Thyroid gland (tissue), 4 donors: ENCODE measurements at regions not wholly inside any gene's neighbourhood (a gene's known extent, or its start where the extent isn't known, plus 50 kb on each side); places are given as distances from the start of the nearest gene placed in this dataset.

Experiments used
- POLR2A ChIP-seq, 2 donors: fragments of 450-650 bp; IDR thresholded peaks; one replicate each; pipeline ENCODE4 v1.6.1; 2017; ENCODE audit warnings: antibody characterized with exemption in 2 of 2, mild to moderate bottlenecking in 2 of 2, moderate library complexity in 1 of 2
- TF ChIP-seq, protein P1 (sequence below), 6 experiments: fragments of 200-600 bp in 3 of 6; fragments of 450-650 bp in 3 of 6; sonication (generic) in 3 of 6; IDR thresholded peaks; one replicate each; pipeline ENCODE4 v1.5.1; 2016 to 2019; ENCODE audit warnings: antibody characterized with exemption in 6 of 6, mild to moderate bottlenecking in 2 of 6, inconsistent platforms in 1 of 6, moderate library complexity in 1 of 6

DNA sequence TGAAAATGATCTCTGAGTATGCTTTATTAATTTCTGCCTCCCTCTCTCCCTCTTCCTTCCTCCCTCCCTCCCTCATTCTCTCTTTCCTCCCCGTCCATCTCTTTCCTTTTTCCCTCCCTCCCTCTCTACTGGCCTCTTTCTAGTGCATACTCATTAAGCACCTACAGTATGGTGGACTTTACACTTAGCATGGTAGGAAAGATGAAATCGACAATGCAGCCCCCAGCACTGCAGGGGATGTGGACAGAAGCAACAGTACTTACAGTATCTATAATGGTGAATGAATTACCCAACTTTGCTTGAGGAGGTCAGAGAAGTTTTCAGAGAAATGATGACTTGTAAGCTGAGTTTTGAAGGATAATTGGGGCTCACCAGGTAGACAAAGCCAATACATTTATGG, 143.8 kb upstream of the RPS6KA3 start:
- no peak for TF ChIP-seq POLR2A (IDR thresholded peaks at IDR 0.05)
- TF ChIP-seq, protein P1, sequence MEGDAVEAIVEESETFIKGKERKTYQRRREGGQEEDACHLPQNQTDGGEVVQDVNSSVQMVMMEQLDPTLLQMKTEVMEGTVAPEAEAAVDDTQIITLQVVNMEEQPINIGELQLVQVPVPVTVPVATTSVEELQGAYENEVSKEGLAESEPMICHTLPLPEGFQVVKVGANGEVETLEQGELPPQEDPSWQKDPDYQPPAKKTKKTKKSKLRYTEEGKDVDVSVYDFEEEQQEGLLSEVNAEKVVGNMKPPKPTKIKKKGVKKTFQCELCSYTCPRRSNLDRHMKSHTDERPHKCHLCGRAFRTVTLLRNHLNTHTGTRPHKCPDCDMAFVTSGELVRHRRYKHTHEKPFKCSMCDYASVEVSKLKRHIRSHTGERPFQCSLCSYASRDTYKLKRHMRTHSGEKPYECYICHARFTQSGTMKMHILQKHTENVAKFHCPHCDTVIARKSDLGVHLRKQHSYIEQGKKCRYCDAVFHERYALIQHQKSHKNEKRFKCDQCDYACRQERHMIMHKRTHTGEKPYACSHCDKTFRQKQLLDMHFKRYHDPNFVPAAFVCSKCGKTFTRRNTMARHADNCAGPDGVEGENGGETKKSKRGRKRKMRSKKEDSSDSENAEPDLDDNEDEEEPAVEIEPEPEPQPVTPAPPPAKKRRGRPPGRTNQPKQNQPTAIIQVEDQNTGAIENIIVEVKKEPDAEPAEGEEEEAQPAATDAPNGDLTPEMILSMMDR (IDR thresholded peaks at IDR 0.05): no peak
